GM21619 (cell line): ENCODE measurements at regions not wholly inside any gene's neighbourhood (a gene's known extent, or its start where the extent isn't known, plus 50 kb on each side); places are given as distances from the start of the nearest gene placed in this dataset.
"Not testable (repeated sequence)": the region's sequence is repeated elsewhere in the genome, so short reads cannot be mapped to it uniquely, and the experiment has no call there.

ENCODE experiments used
- ATAC-seq: cut with Tn5 transposase; IDR thresholded peaks from one replicate; pipeline ENCODE4 v1.9.1; 2021; ENCODE audit not compliant: unreplicated experiment

DNA sequence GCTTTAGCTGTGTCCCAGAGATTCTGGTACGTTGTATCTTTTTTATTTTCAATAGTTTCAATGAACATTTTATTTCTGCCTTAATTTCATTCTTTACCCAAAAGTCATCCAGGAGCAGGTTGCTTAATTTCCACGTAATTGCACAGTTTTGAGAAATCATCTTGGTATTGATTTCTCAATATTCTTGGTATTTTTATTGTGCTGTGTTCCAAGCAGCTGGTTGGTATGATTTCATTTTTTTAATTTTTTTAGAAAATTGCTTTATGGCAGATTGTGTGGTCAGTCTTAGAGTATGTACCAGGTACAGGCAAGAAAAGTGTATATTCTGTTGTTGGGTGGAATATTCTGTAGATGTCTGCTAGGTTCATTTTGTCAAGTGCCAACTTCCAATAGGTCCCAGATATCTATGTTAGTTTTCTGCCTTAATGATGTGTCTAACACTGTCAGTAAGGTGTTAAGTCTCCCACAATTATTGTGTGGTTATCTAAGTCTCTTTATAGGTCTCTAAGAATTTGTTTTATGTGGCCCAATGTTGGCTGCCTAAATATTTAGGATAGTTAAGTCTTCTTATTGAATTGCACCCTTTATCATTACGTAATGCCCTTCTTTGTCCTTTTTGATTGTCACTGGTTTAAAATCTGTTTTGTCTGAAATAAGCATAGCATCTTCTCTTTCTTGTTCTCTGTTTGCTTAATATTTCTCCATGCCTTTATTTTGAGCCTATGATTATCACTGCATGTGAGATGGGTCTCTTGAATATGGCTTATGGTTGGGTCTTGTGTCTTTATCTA, 366.9 kb upstream of the IRAK1BP1 start:
- ATAC-seq: no peak

DNA sequence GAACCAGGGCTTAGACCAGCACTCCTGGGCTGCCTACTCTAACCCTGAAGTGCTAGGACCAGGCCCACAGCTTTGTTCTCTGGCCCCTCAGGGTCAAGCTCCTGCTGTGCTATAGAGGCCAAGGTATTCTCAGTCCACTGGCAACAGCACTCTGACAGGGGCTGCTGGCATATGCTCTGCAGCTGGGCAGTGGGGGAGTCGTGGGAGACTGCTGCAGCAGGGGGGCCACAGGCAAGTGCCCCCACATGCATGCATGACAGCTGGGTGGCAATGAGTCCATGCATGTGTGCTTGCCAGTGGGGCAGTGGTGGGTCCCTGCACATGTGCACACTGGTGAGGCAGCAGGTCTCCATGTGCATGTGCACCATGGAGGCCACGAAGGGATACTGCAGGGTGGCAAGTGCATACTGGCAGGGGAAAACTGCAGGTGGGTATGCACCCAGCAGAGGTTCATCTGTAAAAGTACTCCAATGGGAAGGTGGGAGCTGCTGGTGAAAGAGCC, 364.9 kb upstream of the IRAK1BP1 start:
- no peak for ATAC-seq

DNA sequence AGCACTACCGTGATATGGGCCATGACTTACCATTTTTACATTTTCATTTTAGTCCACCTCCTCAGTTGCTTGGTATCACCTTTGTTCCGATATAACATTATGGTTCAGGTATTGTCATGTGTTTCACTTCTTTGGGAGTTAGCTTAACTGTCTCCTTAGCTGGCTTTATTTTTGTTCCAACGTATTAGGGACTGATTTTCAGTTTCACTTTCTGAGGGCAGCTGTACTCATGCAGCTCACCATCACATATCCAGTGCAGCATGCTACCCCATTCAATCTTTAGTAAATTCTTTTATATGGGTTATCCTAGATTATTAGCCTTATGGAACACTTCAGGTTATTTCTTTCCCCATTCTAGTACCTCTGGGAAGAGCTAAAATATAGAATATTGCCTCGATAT, 362.2 kb upstream of the IRAK1BP1 start:
- ATAC-seq: no peak

DNA sequence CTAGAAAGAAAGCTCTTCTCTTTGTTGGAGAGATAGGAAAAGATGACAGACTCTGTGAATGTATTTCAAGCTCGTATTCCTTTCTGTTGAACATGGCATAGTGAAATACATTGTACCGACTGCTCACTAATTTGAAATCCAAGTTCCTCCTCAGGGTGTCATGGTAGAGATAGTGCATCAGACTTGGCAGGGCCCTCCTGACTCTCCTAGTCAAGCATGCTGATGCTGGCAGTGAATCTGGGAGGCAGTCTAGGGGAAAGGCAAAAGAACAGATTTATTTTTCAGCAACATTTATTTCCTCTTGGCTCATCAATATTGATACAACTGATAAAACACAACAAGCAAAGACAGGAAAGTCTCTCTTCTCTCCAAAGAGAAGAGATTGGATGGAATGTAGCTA, 356.3 kb upstream of the IRAK1BP1 start:
- no peak for ATAC-seq

DNA sequence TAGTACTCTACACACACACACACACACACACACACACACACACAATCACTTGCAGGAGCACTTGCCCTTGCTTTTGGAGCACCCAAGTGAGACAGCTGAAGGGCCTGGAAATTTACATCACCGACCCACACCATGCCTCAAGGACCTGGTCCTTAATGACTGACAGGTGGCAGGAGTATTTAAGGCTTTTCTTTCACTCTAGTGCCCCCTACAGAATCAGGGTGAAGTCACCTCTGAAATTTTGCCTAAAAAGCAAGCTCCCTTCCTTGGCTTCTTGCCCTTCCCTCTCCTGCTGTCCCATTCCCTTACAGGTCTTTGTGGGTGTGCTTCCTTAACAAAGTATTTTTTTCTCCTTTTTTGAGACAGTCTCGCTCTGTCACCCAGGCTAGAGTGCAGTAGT, 353.5 kb upstream of the IRAK1BP1 start:
- ATAC-seq: no peak

DNA sequence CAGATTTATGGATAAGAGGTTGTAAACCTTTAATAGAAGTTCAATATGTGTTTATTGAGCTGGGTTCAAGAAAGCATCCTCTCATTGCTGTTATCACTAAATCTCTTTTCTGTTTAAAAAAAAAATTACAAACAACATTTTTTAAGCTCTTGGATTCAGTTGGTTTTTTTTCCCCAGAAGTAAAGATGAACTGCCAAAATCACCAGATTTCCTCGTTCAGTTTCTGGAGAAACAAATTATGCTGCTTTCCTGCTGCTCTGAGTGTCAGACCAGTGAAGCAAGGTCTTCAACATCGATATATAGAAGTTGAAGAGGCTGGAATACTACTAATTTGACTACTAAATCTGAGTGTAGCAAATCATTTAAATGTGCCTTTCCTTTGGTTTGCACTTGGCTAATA, 352.1 kb upstream of the IRAK1BP1 start:
- no peak for ATAC-seq

DNA sequence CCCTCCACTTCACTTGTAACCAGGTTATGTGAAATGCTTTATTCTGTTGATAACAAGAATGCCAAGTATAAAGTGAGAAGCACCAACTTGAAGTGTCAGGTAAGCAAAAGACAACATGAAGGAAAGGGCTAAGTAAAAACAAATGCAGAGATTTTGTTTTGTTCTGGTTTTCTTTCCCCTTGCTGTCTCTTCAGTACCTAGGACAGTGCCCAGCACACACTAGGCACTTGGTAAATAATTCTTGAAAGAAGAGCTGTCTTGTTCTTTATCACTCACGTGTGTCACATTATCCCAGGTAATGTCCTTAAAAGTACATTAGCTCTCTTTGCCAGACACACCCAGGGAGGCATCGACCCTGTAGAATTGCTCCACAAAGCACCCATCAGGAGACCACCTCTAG, 350.0 kb upstream of the IRAK1BP1 start:
- ATAC-seq: no peak

DNA sequence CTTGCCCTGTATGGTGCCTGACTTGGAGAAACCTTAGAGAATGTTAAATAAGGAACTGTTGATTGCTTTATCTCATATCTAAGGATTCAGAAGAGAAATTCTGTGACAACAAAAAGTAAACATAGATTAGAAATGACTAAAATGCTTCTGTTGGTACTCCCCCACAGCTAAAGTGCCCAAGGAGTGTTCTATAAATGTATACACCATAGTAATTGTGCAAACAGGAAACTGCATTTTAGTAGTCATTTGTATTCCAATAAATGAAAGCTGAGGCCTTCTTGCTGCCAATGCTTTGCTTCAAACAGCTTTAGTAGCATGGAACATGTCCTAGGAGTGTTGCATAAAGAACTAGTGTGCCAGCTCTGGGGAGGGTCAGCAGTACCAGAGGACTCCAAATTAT, 343.7 kb upstream of the IRAK1BP1 start:
- no peak for ATAC-seq

DNA sequence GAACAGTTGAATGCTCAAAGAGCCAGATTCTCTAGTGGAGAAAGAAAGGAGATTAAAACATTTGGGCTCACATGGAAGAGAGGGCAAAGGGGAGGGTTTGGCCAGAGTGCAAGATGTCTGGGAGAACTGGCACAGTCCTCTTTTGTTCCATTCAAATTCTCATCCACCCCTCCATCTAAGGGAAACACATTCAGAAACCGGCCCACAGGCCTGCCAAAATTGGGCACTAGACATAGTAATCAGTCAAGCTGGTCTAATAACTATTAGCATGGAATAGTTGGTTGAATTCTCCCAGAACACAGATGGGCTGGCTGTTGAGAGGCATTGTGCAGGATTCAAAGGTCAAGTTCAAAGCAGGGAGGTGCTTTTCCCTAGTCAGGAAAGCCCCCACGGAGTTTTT, 341.4 kb upstream of the IRAK1BP1 start:
- no peak for ATAC-seq

DNA sequence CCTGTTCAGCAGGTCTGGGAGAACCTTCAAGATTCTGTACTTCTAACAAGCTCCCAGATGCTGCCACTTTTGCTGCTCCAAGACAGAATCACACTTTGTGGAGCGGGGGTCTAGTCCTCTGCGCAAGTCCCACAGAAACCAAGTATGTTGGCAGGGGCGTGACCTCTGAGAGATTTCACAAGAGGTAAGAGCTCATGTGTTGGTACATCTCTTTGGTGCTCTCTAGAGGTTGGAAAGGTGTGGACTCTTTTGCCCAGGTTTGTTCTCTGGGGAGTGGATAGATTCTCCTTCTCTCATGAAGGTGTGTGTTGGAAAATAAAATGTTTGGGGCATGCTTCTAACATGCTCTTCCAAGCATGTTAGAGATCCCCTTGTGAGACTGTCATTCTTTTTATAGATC, 340.9 kb upstream of the IRAK1BP1 start:
- ATAC-seq: no peak

DNA sequence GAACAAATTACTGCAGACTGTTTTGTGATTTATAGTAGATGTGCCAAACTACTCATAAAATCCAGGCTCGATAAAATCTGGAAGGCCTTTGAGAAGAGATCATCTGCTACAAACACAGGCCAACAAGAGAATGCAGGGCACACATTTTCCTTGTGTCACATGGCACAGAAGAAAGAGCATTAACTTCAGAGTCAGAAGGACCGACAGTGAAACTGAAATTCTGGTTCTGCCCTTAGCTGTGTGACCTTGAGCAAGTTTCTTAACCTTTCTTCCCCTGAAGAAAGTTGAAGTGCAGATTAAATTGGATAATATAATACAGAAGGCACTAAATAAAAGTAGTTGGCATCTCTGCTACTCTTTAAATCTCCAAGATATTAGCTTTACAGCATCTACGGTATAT, 338.4 kb upstream of the IRAK1BP1 start:
- no peak for ATAC-seq

DNA sequence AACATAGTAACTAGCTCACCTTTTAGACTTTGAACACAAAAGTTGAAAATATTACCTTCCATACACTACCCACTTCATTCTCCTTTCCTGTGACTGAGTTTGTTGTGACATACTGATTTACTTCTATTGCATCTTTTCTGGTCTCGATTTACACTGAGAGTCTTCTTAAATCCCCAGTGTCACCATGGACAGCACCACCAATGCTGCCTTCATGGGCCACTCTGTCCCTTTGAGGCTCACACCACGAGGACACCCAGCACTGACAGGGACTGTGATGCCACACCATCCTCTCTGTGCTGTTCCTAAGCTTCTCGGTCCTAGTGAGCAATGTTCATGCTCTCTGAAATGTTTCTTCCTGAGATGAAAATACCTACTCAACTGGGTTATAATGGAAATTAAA, 337.1 kb upstream of the IRAK1BP1 start:
- ATAC-seq: no peak

DNA sequence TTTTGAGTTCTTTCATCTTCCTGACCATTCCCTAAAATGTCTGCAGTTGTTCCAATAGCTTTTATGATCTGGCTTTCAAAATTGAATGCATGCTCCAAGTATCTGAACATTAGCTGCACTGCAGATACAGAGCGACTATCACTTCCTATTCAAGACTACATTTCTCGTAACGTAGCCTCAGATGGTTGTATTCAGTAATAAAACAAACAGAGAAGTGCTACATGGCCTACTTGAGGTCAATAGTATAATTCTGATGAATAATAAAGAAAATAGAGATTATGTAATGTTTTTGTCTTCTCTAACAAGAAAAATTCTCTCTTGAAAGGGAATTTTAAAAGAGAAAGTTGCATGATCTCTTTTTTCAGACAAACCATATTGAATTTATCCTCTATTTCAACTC, 333.9 kb upstream of the IRAK1BP1 start:
- no peak for ATAC-seq

DNA sequence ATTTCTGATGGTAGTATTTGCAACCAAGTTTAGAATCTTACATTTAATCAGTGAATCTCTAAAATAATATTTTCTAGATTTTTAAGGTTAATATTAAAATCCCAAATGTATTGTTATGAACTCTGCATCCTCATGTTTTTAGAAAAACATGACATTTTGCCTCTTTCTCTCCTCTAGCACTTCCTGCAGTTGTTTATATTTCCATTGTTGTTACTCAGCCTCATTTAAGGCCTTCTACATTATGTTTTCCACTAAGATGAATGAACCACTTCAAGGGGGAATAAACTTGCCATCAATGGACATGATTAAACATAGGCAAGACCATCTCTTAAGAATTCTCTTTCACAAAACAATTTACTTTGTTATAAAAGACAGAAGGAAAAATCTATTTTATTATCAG, 333.5 kb upstream of the IRAK1BP1 start:
- ATAC-seq: no peak

DNA sequence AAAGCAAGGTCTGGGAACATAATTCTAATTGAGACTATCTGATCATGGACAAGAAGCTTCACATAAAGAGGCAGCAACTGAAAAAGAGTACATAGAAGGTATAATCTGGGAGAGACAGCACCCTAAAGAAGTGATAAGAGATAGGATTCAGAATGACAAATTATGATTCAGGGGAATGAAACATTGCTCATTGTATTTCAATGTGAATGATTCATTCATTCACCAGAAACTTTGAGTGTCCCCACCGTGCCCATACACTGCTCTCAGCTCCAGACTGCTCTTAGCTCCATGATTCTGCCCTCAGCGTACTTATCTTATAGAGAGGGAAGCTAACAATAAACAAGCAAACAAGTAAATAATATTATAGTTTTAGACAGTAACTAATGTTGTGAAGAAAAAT, 329.3 kb upstream of the IRAK1BP1 start:
- ATAC-seq: no peak

DNA sequence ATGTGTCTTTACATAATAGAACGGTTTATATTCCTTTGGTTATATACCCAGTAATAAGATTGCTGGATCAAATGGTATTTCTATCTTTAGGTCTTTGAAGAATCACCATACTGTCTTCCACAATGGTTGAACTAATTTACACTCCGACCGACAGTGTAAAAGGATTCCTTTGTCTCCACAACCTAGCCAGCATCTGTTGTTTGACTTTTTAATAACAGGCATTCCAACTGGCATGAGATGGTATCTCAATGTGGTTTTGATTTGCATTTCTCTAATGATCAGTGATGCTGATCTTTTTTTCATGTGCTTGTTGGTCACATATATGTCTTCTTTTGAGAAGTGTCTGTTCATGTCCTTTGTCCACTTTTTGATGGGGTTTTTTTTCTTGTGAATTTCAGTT, 319.7 kb upstream of the IRAK1BP1 start:
- ATAC-seq: not testable (repeated sequence)

DNA sequence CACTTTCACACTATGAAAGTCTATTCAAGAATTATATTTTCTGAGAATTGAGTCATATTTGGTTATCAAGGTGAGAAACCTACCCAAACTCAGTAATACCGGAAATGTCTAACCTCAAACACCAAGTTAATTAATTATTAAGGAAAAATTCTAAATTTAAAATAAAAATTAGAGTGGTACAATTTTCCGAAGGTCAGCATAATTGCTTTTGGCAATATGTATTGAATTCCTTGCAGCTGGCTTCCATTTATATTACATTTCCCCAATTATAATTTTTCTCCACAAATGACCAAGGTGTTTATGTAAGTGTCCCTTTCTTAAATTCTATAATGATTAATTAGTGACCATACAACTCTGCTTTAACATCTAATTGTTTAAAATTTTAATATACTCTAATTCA, 316.0 kb upstream of the IRAK1BP1 start:
- no peak for ATAC-seq

DNA sequence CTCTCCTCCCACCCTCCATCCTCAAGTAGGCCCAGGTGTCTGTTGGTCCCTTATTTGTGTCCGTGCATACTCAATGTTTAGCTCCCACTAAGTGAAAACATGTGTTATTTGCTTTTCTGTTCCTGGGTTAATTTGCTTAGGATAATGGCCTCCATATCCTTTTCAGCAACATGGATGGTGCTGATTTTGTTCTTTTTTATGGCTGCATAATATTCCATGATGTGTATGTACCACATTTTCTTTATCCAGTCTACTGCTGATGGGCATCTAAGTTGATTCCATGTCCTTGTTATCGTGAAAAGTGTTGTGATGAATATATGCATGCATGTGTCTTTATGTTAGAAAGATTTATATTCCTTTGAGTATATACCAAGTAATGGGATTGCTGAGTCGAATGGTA, 314.9 kb upstream of the IRAK1BP1 start:
- no peak for ATAC-seq

DNA sequence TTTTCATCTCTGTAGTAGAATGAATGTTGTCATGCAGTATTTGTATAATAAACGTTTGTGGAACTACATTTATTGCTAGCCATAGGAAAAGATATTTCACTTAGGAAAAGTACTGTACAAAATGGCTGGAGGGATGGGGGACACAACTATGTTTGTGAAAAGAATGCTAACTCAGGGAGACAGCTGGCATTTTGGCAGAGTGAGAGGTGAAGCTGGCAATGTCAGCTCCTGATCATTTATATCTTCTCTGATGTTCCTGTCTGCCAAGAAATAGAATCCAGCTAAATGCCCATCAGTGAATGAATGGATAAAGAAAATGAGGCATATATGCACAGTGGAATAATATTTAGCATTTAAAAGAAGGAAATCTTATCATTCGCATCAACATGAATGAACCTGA, 313.0 kb upstream of the IRAK1BP1 start:
- ATAC-seq: no peak

DNA sequence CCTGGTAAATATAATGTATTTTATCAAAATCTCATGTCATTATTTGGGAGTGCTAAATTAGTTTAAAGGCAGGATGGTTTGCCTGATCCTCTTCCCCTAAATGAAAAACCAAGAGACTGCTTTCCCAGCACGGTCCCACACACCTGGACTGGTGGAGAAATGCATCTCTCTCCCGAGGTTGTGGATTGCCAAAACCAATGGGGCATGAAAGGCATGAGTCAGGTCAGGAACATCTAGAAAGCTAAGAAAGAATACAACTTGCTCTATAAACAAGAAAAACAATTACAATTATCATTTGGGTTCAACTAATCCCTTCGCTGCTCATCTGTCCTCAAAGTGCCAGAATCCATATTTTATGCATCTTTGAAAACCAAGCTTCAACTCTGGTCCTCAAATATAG, 308.3 kb upstream of the IRAK1BP1 start:
- no peak for ATAC-seq

DNA sequence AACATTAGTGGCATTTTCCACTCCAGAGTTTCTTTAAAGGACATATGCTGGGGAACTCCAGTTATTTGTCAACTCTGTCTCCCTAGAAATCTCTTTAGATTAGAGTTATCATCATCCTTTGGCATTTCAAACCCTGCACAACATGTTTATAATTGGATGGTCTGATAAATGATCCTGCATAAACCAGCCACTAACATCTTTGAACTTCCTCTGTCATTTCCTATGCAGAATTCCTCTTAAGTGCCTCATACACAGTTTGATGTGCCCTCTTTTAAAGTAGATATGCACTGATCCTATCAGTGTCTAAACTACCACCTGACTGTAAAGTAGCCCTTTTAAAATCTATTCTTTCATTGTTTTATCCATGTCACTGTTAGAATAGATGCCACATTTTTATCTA, 306.3 kb upstream of the IRAK1BP1 start:
- no peak for ATAC-seq

DNA sequence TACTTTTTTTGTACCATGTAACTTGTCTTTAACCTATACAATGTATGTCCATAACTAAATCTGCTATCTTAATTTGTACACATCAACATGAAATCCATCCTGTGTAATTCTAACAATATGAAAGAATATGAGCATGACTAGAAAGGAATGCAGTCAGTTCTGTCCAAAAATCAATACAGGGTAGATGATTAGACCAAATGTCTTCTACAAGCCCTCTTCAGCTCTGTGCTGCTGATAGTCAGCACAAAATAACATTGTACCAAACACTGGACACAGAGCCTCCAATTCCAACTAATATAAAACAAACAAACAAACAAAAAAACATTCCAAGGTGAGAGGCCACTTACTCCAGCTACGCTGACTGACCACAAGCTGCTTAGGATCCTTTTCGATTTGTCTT, 301.4 kb upstream of the IRAK1BP1 start:
- no peak for ATAC-seq

DNA sequence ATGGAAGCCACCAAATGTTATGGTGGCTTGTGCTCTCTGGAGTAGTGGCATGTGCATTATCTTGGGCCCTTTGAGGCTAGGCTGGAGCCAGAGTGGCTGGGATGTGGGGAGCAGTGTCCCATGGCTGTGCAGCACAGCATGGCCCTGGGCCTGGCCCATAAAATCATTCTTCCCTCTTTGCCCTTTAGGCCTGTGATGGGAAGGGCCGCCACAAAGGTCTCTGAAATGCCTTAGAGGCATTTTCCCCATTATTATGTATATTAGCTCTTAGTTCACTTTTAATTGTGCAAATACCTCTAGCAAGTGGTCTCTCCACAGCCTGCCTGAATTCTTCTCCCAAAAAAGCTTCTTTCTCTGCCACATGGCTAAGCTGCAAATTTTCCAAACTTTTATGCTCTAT, 297.3 kb upstream of the IRAK1BP1 start:
- ATAC-seq: no peak
